ENCODE measurements at regions not wholly inside any gene's neighbourhood (a gene's known extent, or its start where the extent isn't known, plus 50 kb on each side); places are given as distances from the start of the nearest gene placed in this dataset.

- no peak for DNase-seq (ENCODE audit: low spot score)
- no peaks in the 10 kb centered on the region for H3F3A ChIP-seq (replicated peaks; ENCODE audit: low read depth)
- H4K20me1 ChIP-seq (replicated peaks; ENCODE audit: insufficient read depth), result no peaks in the 10 kb centered on the region
- peak overlapping the region; percentile 4; the same call in 1 of the 2 replicates for H2AFZ ChIP-seq
- peaks cover 2% of the 10 kb centered on the region for H3K27me3 Mint-ChIP-seq (ENCODE audit: insufficient read depth, low read depth, poor library complexity)
- no peaks in the 10 kb centered on the region for H3K36me3 ChIP-seq (ENCODE audit: insufficient read depth)
- peaks cover 33% of the 10 kb centered on the region for H3K4me1 ChIP-seq (ENCODE audit: insufficient read depth)
- ATAC-seq, result no peak
- H3K27ac Mint-ChIP-seq, result no peak overlapping the region
- no peaks in the 10 kb centered on the region for H3K79me2 ChIP-seq (replicated peaks; ENCODE audit: insufficient read depth)
- H3K4me3 Mint-ChIP-seq, result no peak overlapping the region
- no peak for TF ChIP-seq EZH2 (IDR thresholded peaks at IDR 0.05; ENCODE audit: low read depth, unreplicated experiment)
- TF ChIP-seq JUNB (IDR thresholded peaks at IDR 0.05; ENCODE audit: unreplicated experiment), result no peak
- TF ChIP-seq EZH2phosphoT487 (IDR thresholded peaks at IDR 0.05; ENCODE audit: unreplicated experiment), result no peak
- TF ChIP-seq CTCF (conservative IDR thresholded peaks at IDR 0.05; ENCODE audit: low read depth in 2 of 2), result no peak
- TF ChIP-seq REST (IDR thresholded peaks at IDR 0.05; ENCODE audit: unreplicated experiment), result no peak
- no peak for TF ChIP-seq ETS1 (IDR thresholded peaks at IDR 0.05)
- TF ChIP-seq CREB1 (CRISPR knock-in tag; IDR thresholded peaks at IDR 0.05; ENCODE audit: low read depth), result no peak
- no peak for TF ChIP-seq NANOG (IDR thresholded peaks at IDR 0.05; ENCODE audit: borderline replicate concordance)
- no peak for TF ChIP-seq ZNF331 (CRISPR knock-in tag; IDR thresholded peaks at IDR 0.05; ENCODE audit: low read depth)
- no peak for TF ChIP-seq ZNF114 (CRISPR knock-in tag; IDR thresholded peaks at IDR 0.05)
- no peak for TF ChIP-seq ZNF462 (CRISPR knock-in tag; IDR thresholded peaks at IDR 0.05)
- TF ChIP-seq STAT1 (IDR thresholded peaks at IDR 0.05; ENCODE audit: unreplicated experiment), result no peak
- TF ChIP-seq POLR2AphosphoS5 (IDR thresholded peaks at IDR 0.05; ENCODE audit: low read depth), result no peak
- H3K27me3 ChIP-seq (ENCODE audit: insufficient read depth), result no peaks in the 10 kb centered on the region
- H3K4me3 ChIP-seq, result no peak overlapping the region
- H3K4me1 Mint-ChIP-seq, result peaks cover 52% of the 10 kb centered on the region
- no peak overlapping the region for H3K27ac ChIP-seq (ENCODE audit: low read depth)
- H3K9me3 Mint-ChIP-seq, result no peaks in the 10 kb centered on the region
- H3K9me2 ChIP-seq (ENCODE audit: insufficient read depth), result peaks cover 9% of the 10 kb centered on the region; the same call in 1 of the 2 replicates
- no peak overlapping the region for H3K4me2 ChIP-seq
- H3K36me3 Mint-ChIP-seq (ENCODE audit: low read depth), result no peaks in the 10 kb centered on the region
These were observed 94.9 kb upstream of the ADGRF1 start for GRCh38 chr6:47137073-47137472.

Measured in GM23338 (cell line).